HEK293T (cell line): ENCODE measurements at regions not wholly inside any gene's neighbourhood (a gene's known extent, or its start where the extent isn't known, plus 50 kb on each side); places are given as distances from the start of the nearest gene placed in this dataset.

ENCODE experiments used
- FOXM1 ChIP-seq: fragments of 450-650 bp; IDR thresholded peaks from 2 replicates; pipeline ENCODE4 v1.6.1; 2017; ENCODE audit warnings: mild to moderate bottlenecking, borderline replicate concordance
- SP1 ChIP-seq: fragments of 450-650 bp; IDR thresholded peaks from 2 replicates; pipeline ENCODE4 v1.6.1; 2017
- SUZ12 ChIP-seq: fragments of 450-650 bp; IDR thresholded peaks from 2 replicates; pipeline ENCODE4 v1.6.1; 2016; ENCODE audit warnings: mild to moderate bottlenecking

DNA sequence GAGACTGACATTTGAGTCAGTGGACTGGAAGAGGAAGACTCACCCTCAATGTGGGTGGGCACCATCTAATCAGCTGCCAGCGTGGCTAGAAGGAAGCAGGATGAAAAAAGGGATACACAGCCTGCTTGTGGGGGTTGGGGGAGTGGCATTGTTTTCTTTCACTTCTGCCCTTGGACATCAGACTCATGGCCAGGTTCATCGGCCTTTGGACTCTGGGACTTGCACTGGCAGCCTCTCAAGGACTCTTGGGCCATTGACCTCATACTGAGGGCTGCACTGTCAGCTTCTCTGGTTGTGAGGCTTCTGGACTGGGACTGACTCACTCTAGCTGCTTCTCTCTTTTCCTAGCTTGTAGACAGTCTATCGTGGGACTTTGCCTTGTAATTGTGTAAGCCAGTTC is 374.9 kb downstream of the TLE1 start:
- TF ChIP-seq SP1 (no peak), FOXM1 (no peak), SUZ12 (no peak)
